ENCODE measurements at regions not wholly inside any gene's neighbourhood (a gene's known extent, or its start where the extent isn't known, plus 50 kb on each side); places are given as distances from the start of the nearest gene placed in this dataset.

DNA sequence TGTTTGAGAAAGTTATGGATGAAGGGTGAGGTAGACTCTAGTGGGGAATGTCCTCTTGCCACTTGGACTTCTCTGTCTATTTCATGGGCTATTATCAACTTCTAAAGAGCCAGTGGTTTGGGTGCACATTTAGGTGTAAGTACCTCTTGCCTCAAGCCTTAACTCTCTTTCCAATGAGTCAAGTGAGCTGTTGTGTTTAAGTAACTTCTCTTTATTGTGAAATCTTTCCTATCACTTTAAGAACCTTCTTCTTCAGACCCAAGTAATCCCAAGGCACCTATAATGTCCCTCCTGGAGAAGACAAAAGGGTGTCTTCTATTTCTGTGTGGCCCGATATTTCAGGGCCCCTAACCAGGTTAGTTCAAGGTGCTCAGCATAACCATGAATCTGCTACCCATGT is 90.5 kb upstream of the VPREB1 start:
- TF ChIP-seq, protein P1, sequence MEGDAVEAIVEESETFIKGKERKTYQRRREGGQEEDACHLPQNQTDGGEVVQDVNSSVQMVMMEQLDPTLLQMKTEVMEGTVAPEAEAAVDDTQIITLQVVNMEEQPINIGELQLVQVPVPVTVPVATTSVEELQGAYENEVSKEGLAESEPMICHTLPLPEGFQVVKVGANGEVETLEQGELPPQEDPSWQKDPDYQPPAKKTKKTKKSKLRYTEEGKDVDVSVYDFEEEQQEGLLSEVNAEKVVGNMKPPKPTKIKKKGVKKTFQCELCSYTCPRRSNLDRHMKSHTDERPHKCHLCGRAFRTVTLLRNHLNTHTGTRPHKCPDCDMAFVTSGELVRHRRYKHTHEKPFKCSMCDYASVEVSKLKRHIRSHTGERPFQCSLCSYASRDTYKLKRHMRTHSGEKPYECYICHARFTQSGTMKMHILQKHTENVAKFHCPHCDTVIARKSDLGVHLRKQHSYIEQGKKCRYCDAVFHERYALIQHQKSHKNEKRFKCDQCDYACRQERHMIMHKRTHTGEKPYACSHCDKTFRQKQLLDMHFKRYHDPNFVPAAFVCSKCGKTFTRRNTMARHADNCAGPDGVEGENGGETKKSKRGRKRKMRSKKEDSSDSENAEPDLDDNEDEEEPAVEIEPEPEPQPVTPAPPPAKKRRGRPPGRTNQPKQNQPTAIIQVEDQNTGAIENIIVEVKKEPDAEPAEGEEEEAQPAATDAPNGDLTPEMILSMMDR (IDR thresholded peaks at IDR 0.05; ENCODE audit: low read depth, low read length), result no peak
- TF ChIP-seq EZH2phosphoT487 (IDR thresholded peaks at IDR 0.05; ENCODE audit: low read depth), result no peak
